DND-41 (cell line): ENCODE measurements at regions not wholly inside any gene's neighbourhood (a gene's known extent, or its start where the extent isn't known, plus 50 kb on each side); places are given as distances from the start of the nearest gene placed in this dataset.
A peak's percentile ranks its signal among the peaks of the same experiment; 100 is the strongest.

Experiments used
- ATAC-seq: fragments of 200-7000 bp; cut with Tn5 transposase; 3 replicates; pipeline ENCODE4 v1.9.1; 2021; ENCODE audit warnings: low read depth; ENCODE audit not compliant: insufficient read depth
- DNase-seq: peaks from one replicate; pipeline ENCODE4 v3.0.0-alpha.2; 2020
- H2AFZ ChIP-seq: 2 replicates; pipeline ENCODE4 v1.6.0; 2012; ENCODE audit warnings: low read depth, low read length
- H3K27ac ChIP-seq: 2 replicates; pipeline ENCODE4 v1.5.1; 2012; ENCODE audit warnings: low read length, inconsistent platforms
- H3K27me3 ChIP-seq: fragments of 200-600 bp; sonication (generic); 2 replicates; pipeline ENCODE4 v1.6.0; 2012; ENCODE audit warnings: low read length, mild to moderate bottlenecking, inconsistent platforms; ENCODE audit not compliant: insufficient read depth, poor library complexity
- H3K36me3 ChIP-seq: 2 replicates; pipeline ENCODE4 v1.5.1; 2012; ENCODE audit warnings: low read length, inconsistent platforms; ENCODE audit not compliant: insufficient read depth
- H3K4me1 ChIP-seq: 2 replicates; pipeline ENCODE4 v1.5.1; 2012; ENCODE audit warnings: mild to moderate bottlenecking, low read length; ENCODE audit not compliant: insufficient read depth
- H3K4me2 ChIP-seq: 2 replicates; pipeline ENCODE4 v1.6.0; 2012; ENCODE audit warnings: mild to moderate bottlenecking, moderate library complexity, low read length, inconsistent platforms; ENCODE audit not compliant: insufficient read depth
- H3K4me3 ChIP-seq, 2 experiments: fragments of 200-600 bp in 1 of 2; shearing (Covaris generic) in 1 of 2; 2 replicates each; pipeline ENCODE4 v1.5.1; 2012 to 2016; ENCODE audit warnings: inconsistent platforms in 2 of 2, low read length in 2 of 2, mild to moderate bottlenecking in 2 of 2, low read depth in 1 of 2, moderate library complexity in 1 of 2
- H3K79me2 ChIP-seq: 2 replicates; pipeline ENCODE4 v1.6.0; 2012; ENCODE audit warnings: low read length, inconsistent platforms; ENCODE audit not compliant: insufficient read depth
- H3K9ac ChIP-seq: 2 replicates; pipeline ENCODE4 v1.6.0; 2012; ENCODE audit warnings: low read depth, mild to moderate bottlenecking, inconsistent platforms, low read length, moderate library complexity
- H3K9me3 ChIP-seq: 2 replicates; pipeline ENCODE4 v1.5.1; 2012; ENCODE audit warnings: low read length, moderate library complexity, mild to moderate bottlenecking, inconsistent platforms; ENCODE audit not compliant: insufficient read depth, severe bottlenecking
- H4K20me1 ChIP-seq: 2 replicates; pipeline ENCODE4 v1.6.0; 2012; ENCODE audit warnings: low read length; ENCODE audit not compliant: insufficient read depth
- EZH2 ChIP-seq: IDR thresholded peaks from 3 replicates; pipeline ENCODE4 v1.6.1; 2012; ENCODE audit warnings: borderline replicate concordance, low read depth, mild to moderate bottlenecking, moderate library complexity, low read length, inconsistent platforms; ENCODE audit not compliant: severe bottlenecking
- TF ChIP-seq, protein P1 (sequence below): IDR thresholded peaks from 2 replicates; pipeline ENCODE4 v1.5.1; 2012; ENCODE audit warnings: borderline replicate concordance, low read length, moderate library complexity, mild to moderate bottlenecking; ENCODE audit not compliant: poor library complexity, severe bottlenecking; ENCODE audit errors: extremely low read depth

DNA sequence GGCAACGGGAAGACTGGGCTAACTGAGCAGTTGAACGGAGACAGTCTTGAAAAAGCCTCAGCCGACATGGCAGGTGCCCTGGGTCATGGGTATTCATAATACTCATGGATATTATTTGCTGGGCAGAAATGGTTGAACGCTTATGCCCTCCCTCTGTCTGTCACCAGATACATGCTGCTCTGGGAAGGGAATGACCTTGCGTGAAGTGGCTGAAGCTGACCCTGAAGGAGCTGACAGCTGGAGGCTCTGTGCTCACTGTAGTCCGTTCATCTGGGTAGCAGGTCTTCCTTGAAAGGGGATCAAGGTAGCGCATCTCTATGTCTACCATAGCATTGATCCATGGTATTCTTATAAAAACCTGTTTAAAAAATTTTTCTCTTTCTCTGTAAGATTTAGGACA lies 390.7 kb downstream of the PDCD6IP start:
- H2AFZ ChIP-seq: no peak overlapping the region
- no peaks in the 10 kb centered on the region for H3K79me2 ChIP-seq
- no peak overlapping the region for H3K27ac ChIP-seq
- no peaks in the 10 kb centered on the region for H3K9me3 ChIP-seq
- ATAC-seq (no peak), DNase-seq (no peak)
- H3K4me3 ChIP-seq: no peak overlapping the region
- no peak overlapping the region for H3K9ac ChIP-seq
- no peaks in the 10 kb centered on the region for H3K27me3 ChIP-seq
- no peaks in the 10 kb centered on the region for H3K36me3 ChIP-seq
- H3K4me2 ChIP-seq: no peak overlapping the region
- H4K20me1 ChIP-seq: no peaks in the 10 kb centered on the region
- TF ChIP-seq, protein P1, sequence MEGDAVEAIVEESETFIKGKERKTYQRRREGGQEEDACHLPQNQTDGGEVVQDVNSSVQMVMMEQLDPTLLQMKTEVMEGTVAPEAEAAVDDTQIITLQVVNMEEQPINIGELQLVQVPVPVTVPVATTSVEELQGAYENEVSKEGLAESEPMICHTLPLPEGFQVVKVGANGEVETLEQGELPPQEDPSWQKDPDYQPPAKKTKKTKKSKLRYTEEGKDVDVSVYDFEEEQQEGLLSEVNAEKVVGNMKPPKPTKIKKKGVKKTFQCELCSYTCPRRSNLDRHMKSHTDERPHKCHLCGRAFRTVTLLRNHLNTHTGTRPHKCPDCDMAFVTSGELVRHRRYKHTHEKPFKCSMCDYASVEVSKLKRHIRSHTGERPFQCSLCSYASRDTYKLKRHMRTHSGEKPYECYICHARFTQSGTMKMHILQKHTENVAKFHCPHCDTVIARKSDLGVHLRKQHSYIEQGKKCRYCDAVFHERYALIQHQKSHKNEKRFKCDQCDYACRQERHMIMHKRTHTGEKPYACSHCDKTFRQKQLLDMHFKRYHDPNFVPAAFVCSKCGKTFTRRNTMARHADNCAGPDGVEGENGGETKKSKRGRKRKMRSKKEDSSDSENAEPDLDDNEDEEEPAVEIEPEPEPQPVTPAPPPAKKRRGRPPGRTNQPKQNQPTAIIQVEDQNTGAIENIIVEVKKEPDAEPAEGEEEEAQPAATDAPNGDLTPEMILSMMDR: no peak
- TF ChIP-seq EZH2: no peak
- H3K4me1 ChIP-seq: peaks cover 17% of the 10 kb centered on the region

DNA sequence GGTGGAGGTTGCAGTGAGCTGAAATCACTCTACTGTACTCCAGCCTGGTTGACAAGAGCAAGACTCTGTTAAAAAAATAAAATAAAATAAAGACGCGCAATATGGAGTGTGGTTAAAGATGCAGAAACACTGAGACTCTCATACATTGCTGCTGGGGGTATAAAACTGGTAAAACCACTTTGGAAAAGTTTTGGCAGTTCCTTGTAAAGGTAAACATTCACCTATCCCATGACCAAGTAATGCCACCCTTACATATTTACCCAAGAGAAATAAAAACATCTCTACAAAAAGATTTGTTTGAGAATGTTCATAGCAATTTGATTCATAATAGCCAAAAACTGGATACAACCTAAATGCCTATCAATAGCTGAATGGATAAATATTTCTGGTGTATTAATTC lies 398.5 kb downstream of the PDCD6IP start:
- Histone ChIP-seq H3K9ac (no peak overlapping the region), H4K20me1 (no peaks in the 10 kb centered on the region), H3K79me2 (no peaks in the 10 kb centered on the region), H3K27ac (no peak overlapping the region), H3K4me2 (no peak overlapping the region), H3K4me3 (no peak overlapping the region), H2AFZ (no peak overlapping the region), H3K27me3 (no peaks in the 10 kb centered on the region), H3K4me1 (peaks cover 30% of the 10 kb centered on the region), H3K9me3 (no peaks in the 10 kb centered on the region), H3K36me3 (no peaks in the 10 kb centered on the region)
- DNase-seq (no peak), ATAC-seq (no peak)
- no peak for TF ChIP-seq EZH2
- TF ChIP-seq, protein P1: no peak

DNA sequence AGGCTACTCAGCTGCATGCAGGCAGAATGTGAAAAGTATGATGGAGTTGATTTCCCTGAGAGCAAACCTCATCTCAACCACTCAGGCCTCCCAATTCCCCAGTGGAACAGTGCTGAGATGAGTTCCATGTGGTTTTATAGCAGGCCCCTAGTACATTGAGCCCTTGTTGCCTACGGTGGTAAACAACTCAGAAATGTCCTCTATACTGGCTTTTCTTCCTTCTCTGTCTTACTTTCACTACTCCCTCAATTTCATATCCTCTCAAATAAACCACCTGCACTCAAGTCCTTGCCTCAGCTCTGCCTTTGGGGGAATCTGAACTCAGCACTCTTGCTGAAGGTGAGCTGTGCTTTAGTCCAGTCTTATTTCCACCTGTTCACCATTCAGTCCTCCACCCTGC lies 399.9 kb downstream of the PDCD6IP start:
- H3K9ac ChIP-seq: no peak overlapping the region
- peak overlapping the region; percentile 35; the same call in 1 of the 2 replicates for H2AFZ ChIP-seq
- H4K20me1 ChIP-seq: no peaks in the 10 kb centered on the region
- peak; percentile 49 for ATAC-seq
- TF ChIP-seq, protein P1: no peak
- no peak for TF ChIP-seq EZH2
- H3K4me2 ChIP-seq: no peak overlapping the region
- H3K27me3 ChIP-seq: no peaks in the 10 kb centered on the region
- H3K4me3 ChIP-seq: no peak overlapping the region
- H3K4me1 ChIP-seq: peaks cover 34% of the 10 kb centered on the region
- no peaks in the 10 kb centered on the region for H3K79me2 ChIP-seq
- peak overlapping the region; percentile 49 for H3K27ac ChIP-seq
- no peaks in the 10 kb centered on the region for H3K36me3 ChIP-seq
- no peaks in the 10 kb centered on the region for H3K9me3 ChIP-seq
- DNase-seq: no peak

DNA sequence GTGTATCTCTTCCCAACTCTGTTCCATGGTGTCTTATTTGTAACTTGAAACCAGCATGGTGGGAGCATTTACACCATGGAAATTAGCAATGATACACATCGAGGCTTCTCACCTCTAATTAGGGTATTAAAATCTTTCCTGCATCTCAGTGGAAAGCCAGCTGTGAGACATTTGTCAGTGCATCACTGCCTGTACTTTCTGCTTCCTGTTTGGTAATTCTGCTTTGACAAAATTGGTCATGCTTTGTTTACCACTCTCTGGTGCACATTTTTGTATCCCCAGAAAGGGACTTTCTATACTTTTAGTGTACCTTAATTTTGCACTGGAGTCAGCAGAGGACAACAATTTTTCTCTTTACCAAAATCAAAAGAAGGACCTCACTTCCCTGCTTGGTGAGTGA lies 402.1 kb downstream of the PDCD6IP start:
- Histone ChIP-seq H3K9ac (peak overlapping the region; percentile 27), H3K27me3 (no peaks in the 10 kb centered on the region), H3K27ac (peak overlapping the region; percentile 63), H4K20me1 (no peaks in the 10 kb centered on the region), H3K4me1 (peaks cover 34% of the 10 kb centered on the region), H3K4me2 (peak overlapping the region; percentile 21; the same call in 1 of the 2 replicates), H3K36me3 (no peaks in the 10 kb centered on the region), H2AFZ (peak overlapping the region; percentile 65), H3K9me3 (no peaks in the 10 kb centered on the region), H3K79me2 (no peaks in the 10 kb centered on the region), H3K4me3 (0 out of 4 replicates have a peak overlapping the region, but pooled peaks of 1 of the 2 experiments have one; percentile 0)
- TF ChIP-seq, protein P1: no peak
- TF ChIP-seq EZH2: no peak
- ATAC-seq (peak; percentile 67), DNase-seq (no peak)
